ENCODE measurements at regions not wholly inside any gene's neighbourhood (a gene's known extent, or its start where the extent isn't known, plus 50 kb on each side); places are given as distances from the start of the nearest gene placed in this dataset.
A peak's percentile ranks its signal among the peaks of the same experiment; 100 is the strongest.

GRCh38 chr2:59920961-59921360, 632.5 kb downstream of the BCL11A start:
- DNase-seq (ENCODE audit: low read depth in 2 of 2) = no peak

DNA sequence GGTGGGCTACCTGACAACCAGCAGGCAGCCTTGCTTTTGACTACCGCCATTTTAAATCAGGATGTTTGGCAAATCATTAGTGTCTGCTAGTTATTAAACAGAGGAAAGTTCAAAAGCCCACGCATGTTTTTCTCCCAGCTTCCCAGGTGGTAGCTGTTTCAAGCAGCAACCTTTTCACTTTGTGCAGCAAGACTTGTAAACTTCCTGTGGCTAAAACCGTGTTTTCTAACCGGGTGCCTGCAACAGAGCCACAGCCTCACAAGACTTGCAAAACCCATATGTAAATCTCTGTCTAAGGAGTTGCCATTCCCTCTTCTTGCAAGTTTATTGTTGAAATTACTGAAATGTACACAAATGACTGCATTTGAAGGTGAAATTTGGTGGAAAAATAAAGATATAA, 633.1 kb downstream of the BCL11A start:
- DNase-seq (ENCODE audit: low read depth in 2 of 2) = no peak

DNA sequence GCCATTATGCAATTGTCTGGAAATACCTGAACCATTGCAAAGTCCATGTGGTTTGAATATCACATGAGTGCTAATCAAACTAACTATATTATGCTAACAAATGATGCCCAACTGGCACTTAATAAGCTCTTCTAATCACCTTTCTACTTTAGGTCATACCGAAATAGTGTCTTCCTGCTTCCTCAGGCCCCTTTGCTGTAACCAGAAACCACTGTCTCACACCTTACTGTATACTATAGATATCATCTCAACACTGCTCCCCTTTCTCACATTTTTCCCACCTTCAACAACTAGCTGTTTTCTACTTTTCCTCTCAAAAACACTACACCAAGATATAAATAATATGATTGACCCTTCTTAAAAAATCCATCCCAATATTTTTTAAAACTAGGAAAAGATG, 633.9 kb downstream of the BCL11A start:
- DNase-seq (ENCODE audit: low read depth in 2 of 2) = no peak

DNA sequence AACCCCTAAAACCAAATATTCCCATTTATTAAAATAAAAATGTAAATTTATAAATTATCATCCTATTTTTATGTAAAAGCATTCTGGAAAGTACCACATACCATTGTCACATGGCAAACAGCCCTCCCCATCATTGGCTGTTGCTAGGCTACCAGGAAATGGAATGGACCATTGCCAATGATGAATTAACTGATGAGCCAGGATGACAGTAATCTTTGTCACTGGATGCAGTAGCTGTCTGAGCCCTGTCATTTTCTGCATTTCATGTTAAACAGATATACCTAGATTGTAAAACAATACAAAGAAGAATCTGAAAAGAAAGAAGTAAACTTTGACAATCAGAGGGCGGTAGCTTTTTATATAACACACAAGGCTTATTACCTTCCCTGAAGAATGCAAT, 641.4 kb downstream of the BCL11A start:
- DNase-seq (ENCODE audit: low read depth in 2 of 2) = no peak

GRCh38 chr2:59910166-59910565, 643.3 kb downstream of the BCL11A start:
- DNase-seq (ENCODE audit: low read depth in 2 of 2) = no peak

- DNase-seq (ENCODE audit: low read depth in 2 of 2) = no peak
These were observed 644.3 kb downstream of the BCL11A start for GRCh38 chr2:59909147-59909546.

DNA sequence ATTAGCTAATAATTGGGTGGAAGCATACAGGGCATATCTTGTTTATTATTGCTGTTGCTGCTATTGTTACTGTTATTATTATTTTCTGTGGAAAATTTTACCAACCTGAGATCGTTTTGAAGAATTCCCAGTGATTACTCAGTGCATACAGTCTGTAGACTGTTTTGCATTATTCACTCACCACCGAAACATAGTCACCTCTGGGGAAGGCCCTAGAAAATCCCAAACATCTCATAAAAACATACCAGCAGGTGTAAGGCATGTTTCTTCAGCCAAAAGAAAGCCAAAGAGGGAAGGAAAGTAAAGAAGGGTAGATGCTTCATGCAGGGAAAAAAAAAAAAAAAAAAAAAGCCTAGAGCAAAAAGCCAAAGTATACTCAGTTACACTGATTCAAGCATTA, 647.7 kb downstream of the BCL11A start:
- no peak for DNase-seq (ENCODE audit: low read depth in 2 of 2)

GRCh38 chr2:59903994-59904544, 649.4 kb downstream of the BCL11A start:
- no peak for DNase-seq (ENCODE audit: low read depth in 2 of 2)

- no peak for DNase-seq (ENCODE audit: low read depth in 2 of 2)
These were observed 652.6 kb downstream of the BCL11A start for GRCh38 chr2:59900728-59901452.

GRCh38 chr2:59899692-59900091, 653.8 kb downstream of the BCL11A start:
- no peak for DNase-seq (ENCODE audit: low read depth in 2 of 2)

GRCh38 chr2:59896499-59897245, 656.8 kb downstream of the BCL11A start:
- DNase-seq (ENCODE audit: low read depth in 2 of 2) = no peak

- no peak for DNase-seq (ENCODE audit: low read depth in 2 of 2)
These were observed 659.8 kb downstream of the BCL11A start for GRCh38 chr2:59893612-59894011.

DNA sequence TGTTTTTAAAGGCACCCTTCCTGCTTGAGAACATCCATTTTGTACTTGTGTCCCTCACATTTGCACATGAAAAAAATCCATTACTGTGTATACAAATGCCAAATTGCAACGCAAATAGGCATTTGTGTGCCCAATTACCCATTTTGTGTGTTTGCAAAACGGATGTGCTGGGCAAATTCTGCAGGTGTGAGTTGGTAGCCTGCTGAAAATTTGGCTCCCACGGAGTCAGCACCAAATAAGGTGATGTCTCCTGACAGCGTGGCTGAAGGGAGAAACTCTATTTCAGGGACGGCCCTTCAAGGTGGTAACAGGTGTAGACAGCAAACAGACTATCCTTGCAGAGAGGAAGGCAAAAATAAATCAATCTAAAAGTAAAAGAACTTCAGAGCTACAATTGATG, 661.1 kb downstream of the BCL11A start:
- DNase-seq (ENCODE audit: low read depth in 2 of 2) = no peak

DNA sequence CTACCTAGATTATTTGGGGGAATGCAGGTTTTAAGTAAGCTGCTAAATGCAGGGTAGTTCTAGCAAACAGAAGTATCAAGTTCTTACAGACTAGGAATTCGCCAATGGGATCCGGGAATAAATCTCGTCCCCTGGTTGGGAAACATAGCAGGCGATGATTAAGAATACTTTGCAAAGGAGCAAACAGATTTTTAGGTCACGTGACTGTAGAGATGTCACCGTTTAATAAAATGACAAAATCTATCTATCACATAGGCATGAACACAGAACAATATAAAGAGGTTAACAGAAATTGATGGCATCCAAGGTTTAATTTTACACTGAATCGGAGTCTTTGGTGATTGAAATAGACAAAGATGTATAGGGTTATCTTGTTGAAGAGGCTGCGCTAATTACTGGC, 664.1 kb downstream of the BCL11A start:
- DNase-seq (ENCODE audit: low read depth in 2 of 2) = no peak

GRCh38 chr2:59888706-59889105, 664.7 kb downstream of the BCL11A start:
- no peak for DNase-seq (ENCODE audit: low read depth in 2 of 2)

DNA sequence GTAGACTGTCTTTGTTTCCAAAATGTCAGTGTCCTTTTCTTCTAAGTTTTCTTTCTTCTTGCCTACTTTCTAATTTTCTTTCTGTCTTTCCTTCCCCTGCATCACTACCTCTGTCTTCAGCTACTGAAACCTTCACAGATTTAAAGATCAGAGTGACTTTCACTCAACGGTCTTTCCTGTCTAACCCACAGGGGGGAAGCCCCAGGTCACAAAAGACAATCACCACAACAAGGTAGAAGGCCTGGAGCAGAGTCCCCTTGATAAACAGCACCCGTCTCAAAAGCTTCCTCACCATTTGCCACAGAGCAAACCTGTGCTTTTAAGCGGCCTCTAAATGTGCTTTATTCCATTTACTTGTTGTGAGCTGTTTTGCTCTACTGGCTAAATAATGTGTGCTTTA, 665.4 kb downstream of the BCL11A start:
- DNase-seq (ENCODE audit: low read depth in 2 of 2) = peak in 1 of 2 donors; percentile 5

- DNase-seq (ENCODE audit: low read depth in 2 of 2) = no peak
These were observed 666.1 kb downstream of the BCL11A start for GRCh38 chr2:59887366-59887765.

- no peak for DNase-seq (ENCODE audit: low read depth in 2 of 2)
These were observed 666.7 kb downstream of the BCL11A start for GRCh38 chr2:59886759-59887158.

GRCh38 chr2:59885541-59885940, 667.9 kb downstream of the BCL11A start:
- no peak for DNase-seq (ENCODE audit: low read depth in 2 of 2)

DNA sequence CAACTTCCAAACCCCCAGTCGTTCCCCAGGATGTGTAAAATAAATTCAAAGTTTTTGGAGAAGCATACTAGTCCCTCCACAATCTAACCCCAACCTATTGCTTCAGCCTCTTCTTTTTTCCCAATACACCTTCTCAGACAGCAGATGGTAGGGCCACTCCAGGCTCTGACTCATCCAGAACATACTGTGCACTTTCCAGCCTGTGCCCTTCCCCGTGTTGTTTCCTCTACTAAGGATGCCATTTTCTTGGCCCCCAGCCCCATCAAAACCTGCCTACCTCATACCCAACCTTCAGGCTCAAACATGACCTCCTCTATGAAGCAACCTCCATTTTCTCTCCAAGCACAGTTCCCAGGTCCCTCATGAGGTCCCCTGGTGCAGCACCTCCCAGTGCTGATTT, 669.3 kb downstream of the BCL11A start:
- DNase-seq (ENCODE audit: low read depth in 2 of 2) = no peak

- no peak for DNase-seq (ENCODE audit: low read depth in 2 of 2)
These were observed 670.6 kb downstream of the BCL11A start for GRCh38 chr2:59882822-59883221.

DNA sequence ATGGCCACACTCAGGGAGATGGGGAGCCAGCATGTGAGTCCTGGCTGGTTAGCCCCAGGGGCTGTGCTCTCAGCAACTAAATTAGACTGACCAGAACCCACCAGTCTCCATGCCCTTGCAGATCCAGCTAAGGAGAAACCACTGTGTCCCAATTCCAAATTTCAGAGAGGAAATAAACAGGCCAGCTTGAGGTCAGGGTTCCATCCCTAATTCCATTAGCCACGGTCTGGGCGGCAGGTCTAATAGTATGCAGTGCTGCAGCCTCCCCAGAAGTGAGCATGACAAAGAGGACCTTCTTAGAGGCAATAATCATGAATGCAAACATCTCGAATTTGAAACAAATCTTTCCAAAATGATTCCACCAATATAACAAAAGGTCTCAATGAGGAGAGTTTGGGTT, 671.2 kb downstream of the BCL11A start:
- DNase-seq (ENCODE audit: low read depth in 2 of 2) = no peak

- DNase-seq (ENCODE audit: low read depth in 2 of 2) = no peak
These were observed 672.2 kb downstream of the BCL11A start for GRCh38 chr2:59881218-59881617.

Measured in stimulated activated CD8-positive, alpha-beta memory T cell treated with anti-CD3 and anti-CD28 coated beads, Interleukin-15, amount 100 ng/mL, for 4 hours (primary cell).